HL-60/S4 treated with phorbol 12-myristate 13-acetate at 8.2 ng/mL for 4 days and 3 days (cell line): ENCODE measurements at regions not wholly inside any gene's neighbourhood (a gene's known extent, or its start where the extent isn't known, plus 50 kb on each side); places are given as distances from the start of the nearest gene placed in this dataset.
"Not testable (repeated sequence)": the region's sequence is repeated elsewhere in the genome, so short reads cannot be mapped to it uniquely, and the experiment has no call there.

Experiments used
- in situ Hi-C: fragments of 300-500 bp; cut with MboI; formaldehyde crosslinking; loops from 2 replicates; pipeline ENCODE4 v1.15.0; 2022; ENCODE audit warnings: low sequenced_read_pairs

DNA sequence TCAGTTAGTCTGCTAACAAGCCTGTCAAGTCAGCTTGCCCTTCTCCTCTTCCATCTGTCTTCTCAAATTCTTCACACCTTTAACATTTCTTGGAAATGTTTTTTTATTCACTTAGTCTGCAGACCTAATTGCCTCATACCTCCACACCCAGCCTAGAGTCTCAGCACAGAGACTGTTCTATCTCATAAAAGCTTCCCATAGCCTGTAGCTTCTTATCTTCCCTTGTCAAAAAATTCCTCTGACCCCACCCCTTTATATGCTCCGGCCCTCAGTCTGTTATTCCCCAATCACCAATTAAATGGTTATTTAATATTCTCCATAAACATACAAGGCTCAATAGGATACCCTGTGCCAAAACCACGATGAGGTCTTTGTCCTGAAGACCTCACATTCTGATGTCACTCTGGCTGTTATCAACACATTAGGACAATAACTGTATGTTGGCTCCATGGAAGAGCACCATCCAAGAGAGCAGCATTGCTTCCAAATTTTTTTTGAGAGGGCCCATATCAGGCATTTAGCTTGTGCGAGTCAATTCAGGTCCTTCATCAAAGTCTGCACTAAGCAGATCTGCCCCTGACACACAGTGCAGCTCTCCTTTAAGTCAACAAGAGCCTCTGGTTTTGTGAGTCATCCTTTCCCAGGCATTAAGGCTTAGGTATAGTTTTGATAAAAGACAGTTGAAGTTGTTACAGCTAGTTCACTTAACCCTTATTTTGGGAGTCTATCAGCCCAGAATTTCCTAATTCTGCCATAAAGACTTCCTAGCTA, 83.2 kb upstream of the TBX18 start:
- in situ Hi-C loops: no loop called here

DNA sequence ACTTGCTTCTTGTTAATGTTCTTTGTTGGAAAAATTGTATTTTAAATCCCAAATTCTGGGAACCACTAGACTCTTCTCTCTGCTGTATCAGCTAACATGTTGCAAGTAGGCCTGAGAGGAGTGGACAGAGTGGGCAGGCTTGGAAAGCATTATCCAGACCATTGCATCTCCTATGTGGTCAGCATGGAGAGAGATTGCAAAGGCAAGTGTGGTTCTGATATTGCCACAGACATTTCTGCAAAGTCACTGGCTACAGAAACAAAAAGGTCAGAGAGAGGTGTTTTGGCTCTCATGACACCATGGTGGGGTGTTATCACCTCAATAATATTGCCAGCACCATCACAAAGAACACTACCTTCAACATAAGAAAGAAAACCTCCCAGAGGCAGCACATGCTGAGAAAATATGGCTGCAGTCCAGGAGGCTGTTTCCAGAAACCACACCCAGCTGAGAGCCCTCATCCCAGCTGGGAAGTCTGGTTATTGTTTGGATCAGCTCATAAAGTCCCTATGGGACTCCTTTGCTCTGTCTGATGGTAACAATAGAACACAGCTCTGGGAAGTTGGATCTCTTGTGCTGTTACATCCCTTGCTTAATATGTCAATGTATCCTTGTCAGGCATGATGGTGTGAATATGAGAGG, 78.2 kb upstream of the TBX18 start:
- in situ Hi-C loops: no loop called here

DNA sequence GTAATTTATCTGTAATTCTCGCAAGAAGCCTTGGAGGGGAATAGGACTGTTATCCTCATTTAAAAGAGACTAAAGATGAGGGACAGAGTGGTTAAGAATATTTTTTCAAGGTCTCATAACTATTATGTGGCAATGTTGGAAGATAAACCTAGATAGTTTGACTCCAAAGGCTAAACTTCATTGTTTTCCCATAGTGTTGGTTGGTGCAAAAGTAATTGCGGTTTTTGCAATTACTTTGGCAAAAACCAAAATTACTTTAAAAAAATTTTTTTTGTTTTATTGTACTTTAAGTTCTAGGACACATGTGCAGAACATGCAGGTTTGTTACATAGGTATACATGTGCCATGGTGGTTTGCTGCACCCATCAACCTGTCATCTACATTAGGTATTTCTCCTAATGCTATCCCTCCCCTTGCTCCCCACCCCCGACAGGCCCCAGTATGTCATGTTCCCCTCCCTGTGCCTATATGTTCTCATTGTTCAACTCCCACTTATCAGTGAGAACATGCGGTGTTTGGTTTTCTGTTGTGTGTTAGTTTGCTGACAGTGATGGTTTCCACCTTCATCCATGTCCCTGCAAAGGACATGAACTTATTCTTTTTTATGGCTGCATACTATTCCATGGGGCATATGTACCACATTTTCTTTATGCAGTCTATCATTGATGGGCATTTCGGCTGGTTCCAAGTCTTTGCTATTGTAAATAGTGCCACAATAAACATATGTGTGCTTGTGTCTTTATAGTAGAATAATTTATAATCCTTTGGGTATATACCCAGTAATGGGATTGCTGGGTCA, 72.9 kb upstream of the TBX18 start:
- in situ Hi-C loops: not testable (repeated sequence)

DNA sequence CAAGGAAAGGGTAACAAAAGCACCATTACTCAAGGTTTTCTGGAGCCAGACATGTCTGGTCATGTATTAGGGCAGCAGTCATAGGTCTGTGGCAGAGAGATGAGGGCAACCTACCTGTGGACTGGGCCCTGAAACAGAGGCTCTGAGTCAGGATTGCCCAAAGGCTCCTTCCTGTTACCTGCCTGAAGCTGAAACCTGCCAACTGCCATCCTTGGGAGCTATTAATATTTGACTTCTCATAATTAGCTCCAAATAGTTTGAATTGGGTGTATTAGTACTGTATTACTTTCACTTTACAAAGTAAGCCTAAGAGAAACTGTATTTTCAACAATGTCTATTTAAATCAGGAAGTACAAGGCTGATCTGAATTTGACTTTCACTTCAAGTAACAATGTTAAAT, 72.0 kb upstream of the TBX18 start:
- in situ Hi-C loops: no loop called here

DNA sequence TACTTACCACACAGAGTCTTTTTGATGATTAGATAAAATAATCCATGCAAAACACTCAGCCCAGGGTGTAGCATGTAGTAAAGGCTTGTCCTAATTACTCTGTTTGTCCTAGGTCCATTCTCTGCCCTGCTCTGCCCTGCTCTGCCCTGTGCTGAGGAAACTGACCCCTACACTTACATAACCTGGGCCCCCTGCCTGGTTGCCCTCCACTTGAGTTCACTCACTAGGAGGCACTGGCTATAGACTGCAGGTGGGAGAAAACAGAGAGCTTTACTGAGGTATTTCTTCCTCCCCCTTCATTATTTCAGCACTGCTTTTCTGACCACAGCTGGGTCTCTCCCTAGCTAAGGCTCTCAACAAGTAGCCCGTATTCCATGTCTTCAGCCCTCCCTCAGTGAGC, 70.9 kb upstream of the TBX18 start:
- in situ Hi-C loops: no loop called here

DNA sequence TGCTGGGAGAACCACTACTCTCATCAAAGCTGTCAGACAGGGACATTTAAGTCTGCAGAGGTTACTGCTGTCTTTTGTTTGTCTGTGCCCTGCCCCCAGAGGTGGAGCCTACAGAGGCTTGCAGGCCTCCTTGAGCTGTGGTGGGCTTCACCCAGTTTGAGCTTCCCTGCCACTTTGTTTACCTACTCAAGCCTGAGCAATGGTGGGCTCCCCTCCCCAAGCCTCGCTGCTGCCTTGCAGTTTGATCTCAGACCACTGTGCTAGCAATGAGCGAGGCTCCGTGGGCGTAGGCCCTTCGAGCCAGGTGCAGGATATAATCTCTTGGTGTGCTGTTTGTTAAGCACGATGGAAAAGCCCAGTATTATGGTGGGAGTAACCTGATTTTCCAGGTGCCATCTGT, 67.5 kb upstream of the TBX18 start:
- in situ Hi-C loops: not testable (repeated sequence)

DNA sequence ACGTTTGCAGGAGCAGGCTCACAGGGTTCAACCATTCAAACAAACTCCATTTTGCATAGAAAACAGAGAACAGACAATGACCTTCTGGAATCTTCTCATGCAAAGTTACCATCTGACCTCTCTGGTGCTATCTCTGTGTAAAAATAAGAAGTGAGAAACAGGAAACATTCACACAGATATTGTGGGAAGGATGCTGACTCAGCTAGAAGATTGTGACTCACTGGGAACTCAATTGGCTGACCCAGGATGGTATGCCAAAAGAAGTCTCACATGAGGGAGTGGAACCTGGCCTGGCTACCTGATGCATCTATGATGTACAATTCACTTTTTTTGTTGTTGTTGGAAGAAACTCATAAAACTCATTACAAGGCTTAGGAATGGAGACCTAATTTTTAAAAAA, 61.1 kb upstream of the TBX18 start:
- in situ Hi-C loops: no loop called here

DNA sequence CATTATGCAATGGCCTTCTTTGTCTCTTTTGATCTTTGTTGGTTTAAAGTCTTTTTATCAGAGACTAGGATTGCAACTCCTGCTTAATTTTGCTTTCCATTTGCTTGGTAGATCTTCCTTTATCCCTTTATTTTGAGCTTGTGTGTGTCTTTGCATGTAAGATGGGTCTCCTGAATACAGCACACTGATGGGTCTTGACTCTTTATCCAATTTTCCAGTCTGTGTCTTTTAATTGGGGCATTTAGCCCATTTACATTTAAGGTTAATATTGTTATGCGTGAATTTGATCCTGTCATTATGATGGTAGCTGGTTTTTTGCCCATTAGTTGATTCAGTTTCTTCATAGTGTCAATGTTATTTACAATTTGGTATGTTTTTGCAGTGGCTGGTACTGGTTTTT, 56.9 kb upstream of the TBX18 start:
- in situ Hi-C loops: not testable (repeated sequence)

DNA sequence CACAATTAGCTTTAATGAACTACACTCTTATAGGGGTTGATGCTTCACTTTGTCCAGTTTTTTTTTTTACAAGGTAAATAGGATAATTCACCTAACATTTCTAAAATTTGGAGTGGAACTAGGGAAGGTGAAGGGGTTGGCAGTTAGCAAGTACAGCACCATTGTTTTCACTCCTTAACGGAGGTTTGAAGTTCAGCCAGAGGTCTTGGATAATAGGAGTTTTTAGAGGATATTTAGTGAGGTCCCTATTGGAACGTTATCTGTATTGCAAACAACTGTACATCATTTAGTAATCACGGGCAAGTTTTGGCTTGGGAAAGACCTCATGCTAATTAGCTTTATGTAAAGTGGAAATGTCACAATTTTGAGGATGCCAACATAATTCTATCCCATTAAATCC, 52.3 kb upstream of the TBX18 start:
- in situ Hi-C loops: no loop called here

DNA sequence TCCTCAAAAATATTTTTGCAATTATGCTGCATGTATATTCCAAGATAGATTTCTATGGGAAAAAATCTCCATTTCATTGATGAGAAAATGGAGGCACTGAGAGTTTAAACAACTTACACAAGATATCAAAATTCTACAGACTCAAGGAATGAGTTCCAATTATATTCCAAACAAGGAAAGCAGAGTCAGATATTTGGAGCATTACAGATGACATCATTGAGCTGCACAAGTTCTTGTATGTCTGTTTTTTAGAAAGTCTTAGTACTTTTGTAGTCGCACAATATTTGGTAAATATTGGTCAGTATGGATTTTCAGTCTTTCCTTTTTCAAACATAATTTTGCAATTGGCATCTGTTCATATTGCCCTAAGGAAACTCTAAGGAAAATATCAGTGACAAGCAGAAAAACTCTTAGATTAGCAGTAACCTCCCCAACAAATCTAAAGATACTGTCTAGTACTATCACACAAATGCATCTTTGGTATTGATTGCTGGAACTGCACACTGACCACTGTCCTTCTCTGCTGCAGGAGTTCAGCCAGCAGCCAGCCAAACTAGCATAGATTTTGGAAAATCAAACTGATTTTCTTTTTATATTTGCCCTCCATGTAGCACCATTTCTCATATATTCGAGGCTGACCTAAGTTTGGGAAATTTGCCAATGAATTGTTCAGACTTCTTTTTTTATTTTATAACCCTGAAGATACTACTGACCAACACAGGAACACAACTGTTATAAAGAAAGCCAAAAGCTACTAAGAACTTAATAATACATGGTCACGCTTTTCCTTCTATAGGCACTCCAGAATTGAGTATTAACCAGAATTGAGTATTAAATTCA, 51.7 kb upstream of the TBX18 start:
- in situ Hi-C loops: no loop called here
